HG03558 (cell line): ENCODE measurements at regions not wholly inside any gene's neighbourhood (a gene's known extent, or its start where the extent isn't known, plus 50 kb on each side); places are given as distances from the start of the nearest gene placed in this dataset.

Source experiments
- ATAC-seq: cut with Tn5 transposase; IDR thresholded peaks from one replicate; pipeline ENCODE4 v1.9.1; 2021; ENCODE audit warnings: moderate number of reproducible peaks; ENCODE audit not compliant: unreplicated experiment; ENCODE audit errors: extremely low read depth

DNA sequence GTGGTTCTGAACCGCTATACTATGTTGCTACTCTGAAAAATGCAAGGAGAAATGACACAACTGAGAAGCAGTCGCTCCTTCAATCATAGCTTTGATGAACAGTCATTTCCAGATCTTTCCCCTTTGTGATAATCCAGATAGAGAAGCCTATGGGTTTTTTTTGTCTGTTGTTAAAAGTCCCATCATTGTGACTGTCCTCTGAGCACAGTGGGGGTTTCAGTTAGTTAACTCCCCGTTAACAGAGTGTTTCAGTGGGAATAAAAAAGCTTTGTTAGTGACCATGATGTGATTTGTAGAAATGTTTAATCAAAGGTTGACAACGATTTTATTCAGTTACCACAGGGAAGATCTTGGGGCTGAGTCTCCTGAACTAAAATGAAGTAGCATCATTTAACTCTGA lies 176.2 kb upstream of the MAOA start:
- no peak for ATAC-seq

DNA sequence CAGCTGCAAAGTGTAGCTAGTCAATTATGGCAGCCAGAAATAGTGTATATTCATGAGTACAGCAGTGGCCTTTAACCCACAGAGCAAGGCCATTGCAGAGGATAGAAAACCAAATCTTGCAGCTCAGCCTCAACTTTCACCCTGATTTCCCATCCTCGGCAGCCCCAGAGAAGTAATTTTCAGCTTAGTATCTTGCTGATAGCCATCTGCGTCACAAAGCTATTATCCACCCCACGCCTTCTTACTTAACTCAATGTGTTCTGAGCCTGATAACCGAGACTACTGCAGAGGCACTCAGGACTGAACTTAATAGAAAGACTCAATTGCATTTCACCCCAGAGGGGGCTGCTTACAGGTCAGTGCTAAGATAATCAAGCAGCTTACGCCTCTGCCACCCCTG lies 174.5 kb upstream of the MAOA start:
- no peak for ATAC-seq

DNA sequence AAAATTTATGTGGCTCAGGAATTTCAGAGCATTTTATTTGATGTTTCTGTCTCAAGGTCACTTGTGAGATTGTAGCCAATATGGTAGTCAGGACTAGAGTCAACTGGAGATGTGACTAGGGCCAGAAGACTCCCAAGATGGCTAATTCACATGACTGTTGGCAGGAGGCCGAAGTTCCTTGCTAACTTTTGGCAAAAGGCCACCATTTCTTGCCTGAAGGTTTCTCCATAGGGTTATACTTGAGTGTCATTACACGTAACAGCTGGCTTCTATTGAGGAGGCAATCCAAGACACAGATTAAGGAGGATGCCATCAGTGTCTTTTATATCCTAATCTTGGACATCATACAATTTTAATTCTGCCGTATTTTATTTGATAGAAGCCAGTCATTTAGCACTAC lies 162.3 kb upstream of the MAOA start:
- ATAC-seq = no peak

DNA sequence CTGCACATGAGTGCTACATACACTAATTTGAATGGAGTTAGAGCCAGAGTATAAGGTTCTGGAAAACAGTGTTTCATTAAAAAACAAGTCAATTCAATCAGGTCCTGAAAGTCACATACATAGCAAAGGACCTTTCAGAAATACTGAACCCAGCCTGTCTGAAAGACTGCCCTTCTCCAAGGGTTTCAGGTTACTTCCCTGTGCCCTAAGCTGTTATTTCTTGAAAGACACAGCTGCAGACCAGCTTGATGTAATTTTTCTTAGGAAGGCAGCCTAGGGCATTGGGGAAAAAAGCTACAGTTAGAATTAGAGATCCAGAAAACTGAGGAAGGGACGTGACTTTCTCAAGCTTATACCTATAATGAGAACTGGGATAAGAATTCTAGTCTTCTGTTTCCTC lies 155.9 kb upstream of the MAOA start:
- ATAC-seq = no peak

DNA sequence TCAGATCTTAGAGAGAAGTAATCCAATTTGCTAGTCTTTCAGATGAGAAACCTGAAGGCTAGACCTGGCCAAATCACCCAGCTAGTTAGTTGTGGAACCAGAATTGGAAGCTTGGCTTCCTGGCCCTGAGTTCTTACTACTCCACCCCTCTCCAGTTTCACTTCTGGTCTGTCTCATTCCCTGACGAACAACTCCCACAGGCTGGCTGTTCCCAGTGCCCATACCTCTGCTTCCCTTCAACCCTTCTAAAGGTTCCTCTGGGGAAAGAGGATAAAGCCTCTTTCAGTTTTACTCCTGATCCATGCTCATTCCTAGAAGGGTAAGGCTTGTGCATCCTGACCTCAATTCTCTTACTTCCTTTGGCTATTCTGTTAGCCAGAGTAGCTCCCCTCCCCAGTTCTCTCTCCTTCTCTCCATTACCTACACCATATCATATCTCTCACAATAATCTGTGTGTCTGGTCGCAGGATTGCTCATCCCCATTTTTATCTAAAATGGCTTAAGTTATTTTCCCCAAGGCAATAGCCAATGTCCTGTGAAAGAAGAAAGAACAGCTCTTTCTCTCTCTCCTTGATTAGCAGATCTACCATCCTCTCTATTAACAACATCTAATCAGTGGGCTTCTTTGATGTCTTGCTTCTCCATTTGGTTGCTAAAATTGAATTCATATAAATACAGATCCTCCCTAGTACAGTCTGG lies 155.0 kb upstream of the MAOA start:
- no peak for ATAC-seq

DNA sequence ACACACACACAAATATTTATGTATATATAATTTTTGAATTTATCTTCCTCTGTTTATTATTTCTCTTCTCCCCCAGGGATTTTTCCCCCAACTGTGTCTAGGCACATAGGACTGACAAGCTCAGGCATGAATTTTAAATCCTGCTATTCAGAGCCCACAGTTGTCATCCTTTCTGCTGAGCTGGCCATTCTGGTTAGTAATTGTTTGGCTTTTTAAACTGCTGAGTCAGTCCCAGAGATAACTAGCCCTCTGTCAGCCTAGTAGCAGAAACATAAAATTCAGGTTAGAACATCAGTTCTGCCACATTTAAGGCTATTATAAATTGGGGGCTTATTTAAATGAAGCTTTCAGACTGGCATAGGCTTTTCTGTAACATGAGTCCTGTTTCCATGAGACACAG lies 151.7 kb upstream of the MAOA start:
- no peak for ATAC-seq

DNA sequence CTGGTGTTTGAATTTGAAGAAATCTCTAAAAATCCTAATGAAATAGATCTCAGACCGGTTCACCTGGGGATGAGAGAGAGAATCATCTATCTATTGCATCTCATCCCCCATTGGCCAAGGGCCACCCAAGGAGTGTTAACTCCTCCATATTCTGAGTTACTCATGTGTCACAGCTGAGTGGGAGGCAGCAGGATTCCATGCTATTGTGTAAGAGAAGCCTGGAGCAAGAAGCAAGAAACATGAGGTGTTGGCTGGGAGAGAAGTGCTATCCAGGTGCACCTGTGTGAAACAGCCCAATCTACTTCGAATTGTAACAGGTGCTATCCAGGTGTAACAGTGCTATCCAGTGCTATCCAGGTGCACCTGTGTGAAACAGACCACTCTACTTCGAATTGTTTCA lies 150.3 kb upstream of the MAOA start:
- ATAC-seq = no peak

DNA sequence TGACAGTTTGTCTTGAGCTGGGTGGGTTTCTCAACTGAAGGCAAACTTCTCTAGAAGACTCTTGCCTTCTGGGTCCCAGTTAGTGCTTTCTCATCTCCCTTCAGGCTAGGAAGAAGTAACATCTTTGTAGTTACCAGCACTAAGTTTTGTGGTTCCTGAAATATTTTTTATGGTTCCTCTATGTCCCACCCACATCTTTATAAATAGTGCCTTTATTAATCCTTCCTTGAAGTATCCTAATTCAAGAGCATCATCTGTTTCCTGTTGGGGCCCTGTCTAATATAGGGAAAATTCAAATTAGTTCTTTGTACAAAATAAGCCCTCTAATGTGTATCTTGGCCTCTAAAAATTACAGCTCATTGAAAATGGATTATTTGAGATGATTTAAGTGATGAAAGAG lies 147.4 kb upstream of the MAOA start:
- no peak for ATAC-seq

DNA sequence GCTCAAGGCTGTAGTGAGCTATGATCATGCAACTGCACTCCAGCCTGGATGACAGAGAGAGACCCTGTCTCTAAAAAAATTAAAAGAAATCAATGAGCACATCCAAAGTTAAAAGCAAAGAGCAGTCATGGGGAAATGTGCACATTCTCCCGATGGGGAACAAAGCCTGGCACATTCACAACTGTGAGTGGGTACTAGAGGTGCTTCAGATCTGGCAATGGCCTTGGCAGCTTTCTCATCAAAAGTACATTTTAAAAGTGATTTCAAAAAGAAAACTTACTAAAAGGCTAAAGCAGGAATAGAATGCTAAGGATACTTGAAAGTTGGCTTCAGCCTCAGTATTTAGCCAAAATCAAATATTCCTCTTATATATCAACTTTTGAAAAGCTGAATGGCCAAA lies 145.9 kb upstream of the MAOA start:
- no peak for ATAC-seq

DNA sequence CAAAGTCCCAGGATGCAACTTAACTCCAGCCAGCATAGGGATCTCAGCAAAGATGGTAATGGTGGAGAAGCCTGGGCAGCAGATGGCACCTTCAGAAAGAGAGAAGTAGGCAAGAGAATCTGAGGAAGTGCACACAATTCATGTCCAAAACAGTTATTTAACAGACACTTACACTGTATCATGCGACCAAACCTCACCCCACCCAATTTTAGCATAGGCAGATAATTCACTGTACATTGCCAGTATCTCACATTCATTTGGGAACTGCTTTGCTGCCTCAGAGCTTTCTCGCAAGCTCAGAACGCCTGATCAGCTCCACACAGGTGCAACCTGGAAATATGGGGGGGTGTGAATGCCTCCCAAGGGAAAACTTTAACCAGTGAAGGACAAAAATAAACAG lies 143.0 kb upstream of the MAOA start:
- ATAC-seq = no peak

DNA sequence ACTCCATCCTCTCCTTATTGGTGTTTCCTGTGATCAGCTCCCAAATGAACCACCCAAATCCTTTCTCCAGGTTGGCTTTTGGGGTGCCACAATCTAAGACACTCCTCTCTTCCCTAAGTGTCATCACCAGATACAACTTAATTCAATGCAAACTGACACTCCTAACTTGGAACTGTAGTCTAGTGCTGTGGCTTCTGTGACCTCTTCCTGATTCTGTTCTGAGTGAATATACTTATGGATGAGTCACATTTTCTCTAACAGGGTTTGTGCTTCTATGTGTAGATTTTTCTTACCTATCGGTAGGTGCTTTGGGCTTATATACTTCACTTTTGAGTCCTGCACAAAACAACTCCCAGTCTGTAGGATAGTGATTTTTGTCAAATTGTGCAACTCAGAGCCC lies 141.3 kb upstream of the MAOA start:
- no peak for ATAC-seq

DNA sequence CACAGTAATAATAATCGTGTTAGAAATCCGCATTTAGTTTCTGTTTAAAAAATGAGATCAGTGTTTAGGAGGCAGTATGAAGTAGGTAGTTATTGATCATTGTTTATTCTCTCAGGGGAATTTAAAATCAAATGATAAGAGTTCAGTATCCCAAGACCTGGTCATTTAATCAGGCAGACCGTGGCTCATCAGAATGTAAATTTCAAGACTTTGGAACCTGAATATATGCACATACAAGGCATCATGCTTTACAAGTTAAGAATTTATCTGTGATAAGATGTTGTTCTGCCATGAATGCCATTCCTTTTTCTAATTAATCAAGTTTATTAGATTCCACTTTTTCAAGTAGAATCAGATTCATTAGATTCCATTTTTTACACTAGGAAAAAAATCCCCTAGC lies 133.5 kb upstream of the MAOA start:
- ATAC-seq = no peak

DNA sequence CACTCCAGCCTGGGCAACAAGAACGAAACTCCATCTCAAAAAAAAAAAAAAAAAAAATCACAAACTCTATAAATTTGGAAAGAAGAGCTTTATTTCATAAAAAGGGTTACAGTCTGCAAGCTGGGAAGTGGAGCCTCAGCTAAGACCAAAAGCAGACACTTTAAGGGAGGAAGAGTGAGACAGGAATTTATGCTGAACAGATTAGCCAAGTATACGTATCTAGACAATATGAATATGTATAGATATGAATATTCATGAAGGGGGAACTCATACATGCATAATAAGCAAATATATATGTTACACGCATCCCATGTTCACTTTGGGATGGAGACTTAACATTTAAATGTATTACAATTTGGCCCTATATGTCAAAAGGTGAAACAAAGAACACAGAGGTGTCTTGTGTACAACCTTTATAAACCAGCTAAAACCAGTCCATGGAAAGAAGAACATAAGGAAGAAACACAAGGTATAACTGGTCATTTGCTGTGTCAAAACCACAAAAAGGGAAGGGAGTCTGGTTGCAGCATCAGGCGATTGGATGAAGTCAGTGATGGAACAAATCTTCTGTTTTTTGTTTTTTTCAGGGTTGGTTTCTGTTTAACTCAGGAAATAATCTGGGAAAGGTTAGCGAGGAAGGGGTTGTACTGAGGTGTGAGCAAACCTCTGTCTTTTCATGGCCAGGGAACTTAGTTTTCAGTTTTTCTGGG lies 130.0 kb upstream of the MAOA start:
- no peak for ATAC-seq

DNA sequence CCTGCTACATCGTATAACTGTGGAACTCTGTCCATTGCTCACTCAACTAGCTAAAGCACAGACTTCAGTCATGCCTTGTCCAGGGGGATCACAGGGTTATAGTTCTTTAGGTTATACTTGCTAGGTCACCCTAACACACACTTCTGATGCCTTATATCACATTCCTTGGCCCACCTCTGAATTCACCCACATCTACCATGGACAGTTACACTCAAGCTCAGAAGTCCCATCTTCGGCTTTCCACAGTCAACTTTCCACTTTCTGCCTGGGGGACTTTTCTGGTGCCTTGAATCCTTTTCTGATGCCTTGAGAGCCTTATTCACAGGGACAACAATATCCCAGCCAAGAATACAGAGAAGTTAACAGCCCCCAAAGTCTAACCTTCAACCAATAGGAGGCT lies 129.2 kb upstream of the MAOA start:
- ATAC-seq = no peak

DNA sequence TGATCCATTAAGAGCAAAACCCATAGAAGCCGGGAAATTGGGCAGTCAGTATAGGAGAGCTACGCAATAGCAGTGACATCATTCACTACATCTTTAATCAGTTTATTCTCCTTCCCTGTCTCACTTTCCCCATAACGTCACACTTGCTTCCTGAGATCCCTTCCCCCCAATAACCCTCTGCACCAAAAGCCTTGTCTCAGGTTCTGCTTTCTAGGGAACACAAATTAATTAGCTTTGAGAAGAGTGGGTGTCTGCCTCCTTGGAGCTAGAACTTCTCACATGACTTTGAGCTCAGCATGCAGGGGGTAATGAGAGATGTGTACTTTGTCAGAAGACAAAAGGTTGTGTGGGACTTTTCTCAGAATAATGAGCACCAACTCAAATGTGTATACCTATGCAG lies 128.3 kb upstream of the MAOA start:
- no peak for ATAC-seq

DNA sequence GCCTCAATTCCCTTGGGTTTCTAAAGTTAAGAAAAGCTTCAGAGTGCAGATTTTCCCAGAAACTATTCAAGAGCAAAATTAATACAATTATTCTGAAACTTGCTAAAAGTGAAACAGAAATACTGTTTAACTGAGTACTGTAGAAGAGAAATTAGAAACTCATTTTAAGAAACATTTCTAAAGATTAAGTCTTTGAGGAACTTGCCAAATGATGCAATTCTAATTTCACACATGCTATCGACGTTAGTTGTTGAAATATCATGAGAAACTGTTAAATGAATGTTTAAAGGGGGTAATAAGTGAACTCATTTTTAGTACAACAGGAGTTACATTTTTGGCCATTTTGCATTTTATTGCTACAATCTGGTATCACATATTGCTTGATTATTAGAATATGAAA lies 125.3 kb upstream of the MAOA start:
- no peak for ATAC-seq

DNA sequence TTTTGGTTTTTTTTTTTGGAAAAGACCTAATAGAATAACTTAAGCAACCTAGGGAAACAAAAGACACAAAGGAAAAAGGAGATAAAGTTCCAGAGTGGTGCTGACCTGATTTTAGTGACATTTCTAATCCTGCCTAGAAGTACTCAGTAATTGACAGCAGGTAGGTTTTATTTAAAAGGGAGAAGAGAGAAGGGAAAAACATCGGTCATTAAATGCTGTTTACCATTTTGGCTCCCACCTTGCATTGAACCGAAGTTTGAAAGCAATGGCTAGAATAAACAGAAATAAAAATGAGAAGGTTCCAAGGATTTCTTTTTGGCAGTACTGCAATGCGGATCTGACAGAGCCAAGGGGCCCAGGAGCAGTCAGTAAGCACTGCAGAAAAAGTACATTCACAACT lies 115.8 kb upstream of the MAOA start:
- ATAC-seq = no peak

DNA sequence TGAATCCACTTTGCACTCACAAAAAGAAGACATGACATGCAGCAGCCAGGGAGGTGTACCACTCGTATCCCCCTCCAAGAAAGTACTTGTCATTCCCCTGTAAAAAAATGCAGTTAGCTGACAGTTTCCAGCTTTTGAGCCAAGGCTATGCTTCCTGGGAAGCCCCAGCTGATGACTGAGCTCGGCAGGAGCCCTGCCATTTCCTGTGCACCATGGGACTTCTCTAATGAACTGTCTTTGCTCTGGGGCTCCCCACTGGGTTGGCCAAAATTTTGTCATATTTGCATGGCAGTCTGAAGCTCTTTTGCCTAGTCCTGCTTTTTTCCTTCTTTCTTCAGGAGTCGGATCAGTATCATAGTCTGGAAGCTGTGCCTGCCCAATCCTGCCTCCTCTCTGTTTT lies 104.5 kb upstream of the MAOA start:
- ATAC-seq = no peak

DNA sequence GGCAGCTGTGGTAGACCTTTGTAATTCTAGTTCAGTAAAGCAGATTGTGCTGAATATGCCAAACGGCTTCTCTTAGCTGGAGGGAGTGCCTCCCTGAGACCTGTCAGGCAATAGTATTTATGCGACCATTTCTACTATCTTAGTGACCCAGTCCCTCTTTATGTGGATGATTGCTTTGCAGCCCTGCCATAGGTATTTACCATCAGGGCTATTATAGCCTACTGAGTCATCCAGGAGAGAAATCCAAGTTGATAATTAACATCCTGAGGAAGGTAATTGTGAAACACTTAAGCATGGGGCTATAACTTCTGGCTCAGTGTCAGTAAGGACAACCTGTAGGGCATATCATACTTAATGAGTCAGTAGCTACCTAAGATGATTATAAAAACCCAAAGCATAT lies 103.9 kb upstream of the MAOA start:
- no peak for ATAC-seq

DNA sequence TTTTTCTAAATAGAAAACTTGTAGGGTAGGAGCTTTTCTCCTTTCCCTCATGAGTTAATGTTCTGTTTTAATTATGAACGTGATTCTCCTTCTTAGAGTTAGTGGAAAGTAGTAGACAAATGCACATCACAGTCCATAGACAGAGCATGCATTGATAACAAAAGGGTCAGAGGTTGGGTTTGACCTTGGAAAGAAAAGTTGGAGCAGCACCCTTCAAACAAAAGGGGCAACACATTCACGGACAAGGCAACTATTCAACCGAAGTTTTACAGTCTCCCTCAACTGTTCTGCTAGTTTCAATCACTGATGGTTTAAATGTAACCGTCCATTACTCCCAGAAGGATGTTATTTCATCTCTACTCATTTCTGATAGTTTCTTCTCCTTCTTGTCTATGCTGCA lies 103.4 kb upstream of the MAOA start:
- ATAC-seq = no peak

DNA sequence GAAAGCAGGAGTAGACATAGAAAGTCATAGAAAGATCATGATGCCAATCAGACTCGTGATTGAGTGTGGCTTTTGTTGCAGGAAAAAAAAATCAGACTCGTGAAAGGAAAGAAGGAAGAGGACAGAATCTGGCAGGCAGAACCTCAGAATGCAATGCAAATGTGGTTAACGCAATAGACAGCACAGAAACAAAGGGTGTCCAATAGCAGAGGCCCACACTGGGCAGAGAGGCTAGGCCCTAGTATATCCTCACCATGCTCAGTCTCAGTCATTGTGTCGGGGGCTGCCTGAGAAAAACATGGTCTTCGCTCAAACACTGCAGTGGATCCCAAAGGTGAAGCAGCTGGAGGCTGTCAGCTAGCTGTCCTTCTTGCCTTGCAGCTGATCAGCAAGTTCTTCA lies 102.8 kb upstream of the MAOA start:
- ATAC-seq = no peak

DNA sequence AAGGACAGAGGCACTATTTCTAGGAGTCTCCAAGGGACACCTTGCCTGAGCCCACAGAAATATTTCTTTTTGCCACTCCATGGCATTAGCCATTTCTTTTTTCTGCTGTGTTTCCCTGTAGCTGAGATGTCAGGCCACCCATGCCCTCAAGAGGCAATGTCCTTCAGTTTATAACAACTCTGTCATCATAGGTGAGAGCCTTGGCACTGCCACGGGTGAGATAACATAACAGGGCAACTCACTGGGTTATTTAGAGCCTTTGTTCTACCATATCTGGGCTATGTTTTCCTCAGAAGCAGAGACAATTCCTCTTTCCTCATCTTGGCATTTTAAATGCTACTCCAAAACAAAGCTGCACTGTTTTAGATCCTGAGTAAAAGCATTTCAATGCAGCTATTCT lies 99.9 kb upstream of the MAOA start:
- no peak for ATAC-seq
